ENCODE measurements at regions not wholly inside any gene's neighbourhood (a gene's known extent, or its start where the extent isn't known, plus 50 kb on each side); places are given as distances from the start of the nearest gene placed in this dataset.

DNA sequence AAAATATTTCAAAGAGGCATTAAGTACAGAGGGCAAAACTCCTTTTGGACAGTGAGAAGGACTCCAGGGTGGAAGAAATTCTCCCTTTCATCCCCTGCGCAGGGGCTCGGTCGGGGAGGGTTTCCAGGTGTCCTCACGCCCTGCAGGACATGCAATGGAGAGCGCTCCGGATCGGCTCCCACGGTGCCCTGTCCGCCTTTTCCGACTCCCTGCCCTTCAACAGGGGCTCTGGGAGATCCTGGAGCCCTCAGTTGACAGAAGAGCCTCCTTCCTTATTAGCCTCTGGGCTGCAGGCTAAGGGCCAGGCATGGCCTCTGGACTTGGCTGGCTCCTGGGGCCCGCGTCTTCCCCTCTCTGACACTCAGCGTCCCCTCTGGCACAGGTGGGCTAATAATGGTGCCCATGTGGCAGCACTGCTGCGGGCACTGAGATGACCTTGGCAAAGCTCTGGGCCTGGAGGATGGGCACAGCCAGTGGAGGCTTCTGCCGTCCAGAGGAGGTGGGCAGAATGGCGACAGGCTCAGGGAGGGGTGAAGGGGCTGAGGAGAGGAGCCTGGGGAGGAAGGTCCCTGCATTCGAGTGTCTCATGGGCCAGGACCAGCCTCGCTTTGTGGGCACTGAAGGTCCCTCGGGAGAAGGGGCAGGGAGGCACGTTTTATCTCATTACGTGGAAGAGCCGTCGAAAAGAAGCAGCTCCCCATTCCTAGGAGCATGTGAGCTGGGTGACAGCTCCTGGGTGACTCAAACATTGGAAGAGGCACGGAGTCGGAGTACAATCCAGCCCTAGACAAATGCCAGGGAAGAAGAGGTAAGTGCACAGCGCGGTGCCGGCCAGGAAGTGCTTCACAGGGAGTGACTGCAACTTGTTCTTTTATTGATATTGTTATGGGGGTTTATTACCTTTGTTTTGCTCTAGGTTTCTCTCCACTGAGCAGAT is 161.7 kb downstream of the IRF8 start:
- POLR2A ChIA-PET = no interaction called here
- TF ChIP-seq LEF1 (IDR thresholded peaks at IDR 0.05; ENCODE audit: borderline replicate concordance) (no peak), FOXK2 (IDR thresholded peaks at IDR 0.05) (no peak), BHLHE40 (IDR thresholded peaks at IDR 0.05; ENCODE audit: borderline replicate concordance) (no peak), NFRKB (IDR thresholded peaks at IDR 0.05) (no peak), FOXM1 (IDR thresholded peaks at IDR 0.05; ENCODE audit: borderline replicate concordance) (no peak), SP1 (IDR thresholded peaks at IDR 0.05) (no peak), ELF4 (IDR thresholded peaks at IDR 0.05) (no peak), ZNF384 (IDR thresholded peaks at IDR 0.05) (no peak), ARNT (IDR thresholded peaks at IDR 0.05) (no peak), FOXA1 (IDR thresholded peaks at IDR 0.05) (no peak), TARDBP (IDR thresholded peaks at IDR 0.05) (no peak), HDGF (IDR thresholded peaks at IDR 0.05; ENCODE audit: borderline replicate concordance) (no peak), SUZ12 (IDR thresholded peaks at IDR 0.05) (no peak), L3MBTL2 (conservative IDR thresholded peaks at IDR 0.05) (no peak), CTBP1 (IDR thresholded peaks at IDR 0.05; ENCODE audit: borderline replicate concordance) (no peak)
- TF ChIP-seq, protein P1, sequence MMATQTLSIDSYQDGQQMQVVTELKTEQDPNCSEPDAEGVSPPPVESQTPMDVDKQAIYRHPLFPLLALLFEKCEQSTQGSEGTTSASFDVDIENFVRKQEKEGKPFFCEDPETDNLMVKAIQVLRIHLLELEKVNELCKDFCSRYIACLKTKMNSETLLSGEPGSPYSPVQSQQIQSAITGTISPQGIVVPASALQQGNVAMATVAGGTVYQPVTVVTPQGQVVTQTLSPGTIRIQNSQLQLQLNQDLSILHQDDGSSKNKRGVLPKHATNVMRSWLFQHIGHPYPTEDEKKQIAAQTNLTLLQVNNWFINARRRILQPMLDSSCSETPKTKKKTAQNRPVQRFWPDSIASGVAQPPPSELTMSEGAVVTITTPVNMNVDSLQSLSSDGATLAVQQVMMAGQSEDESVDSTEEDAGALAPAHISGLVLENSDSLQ (IDR thresholded peaks at IDR 0.05) = no peak
- DNase-seq (ENCODE audit: extremely low spot score) = no peak
- CTCF ChIA-PET = no interaction called here

DNA sequence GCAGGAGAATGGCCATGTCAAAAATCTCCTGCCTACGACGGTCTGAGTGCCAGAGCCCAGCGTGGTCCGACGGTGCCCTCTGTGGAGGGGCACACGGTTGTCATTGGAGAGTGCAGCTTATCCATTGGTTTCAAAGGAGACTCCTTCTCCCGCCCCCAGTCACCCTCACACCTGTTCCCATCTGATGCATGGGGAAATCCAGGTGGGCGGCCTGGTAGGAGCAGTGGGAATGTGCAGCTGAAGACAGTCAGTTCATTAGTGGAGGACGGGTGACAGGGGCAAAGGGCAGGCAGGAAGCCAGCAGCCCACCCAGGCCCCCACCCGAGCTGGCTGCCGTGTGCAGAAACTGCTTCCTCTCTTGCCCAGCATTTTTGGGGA is 162.3 kb downstream of the IRF8 start:
- CTCF ChIA-PET = no interaction called here
- POLR2A ChIA-PET = no interaction called here
- DNase-seq (ENCODE audit: extremely low spot score) = no peak
- no peak for TF ChIP-seq FOXM1 (IDR thresholded peaks at IDR 0.05; ENCODE audit: borderline replicate concordance)
- TF ChIP-seq SUZ12 (IDR thresholded peaks at IDR 0.05) = no peak
- no peak for TF ChIP-seq ARNT (IDR thresholded peaks at IDR 0.05)
- no peak for TF ChIP-seq L3MBTL2 (conservative IDR thresholded peaks at IDR 0.05)
- TF ChIP-seq FOXK2 (IDR thresholded peaks at IDR 0.05) = no peak
- no peak for TF ChIP-seq HDGF (IDR thresholded peaks at IDR 0.05; ENCODE audit: borderline replicate concordance)
- TF ChIP-seq LEF1 (IDR thresholded peaks at IDR 0.05; ENCODE audit: borderline replicate concordance) = no peak
- TF ChIP-seq TARDBP (IDR thresholded peaks at IDR 0.05) = no peak
- TF ChIP-seq NFRKB (IDR thresholded peaks at IDR 0.05) = no peak
- TF ChIP-seq, protein P1 (IDR thresholded peaks at IDR 0.05) = no peak
- TF ChIP-seq CTBP1 (IDR thresholded peaks at IDR 0.05; ENCODE audit: borderline replicate concordance) = no peak

DNA sequence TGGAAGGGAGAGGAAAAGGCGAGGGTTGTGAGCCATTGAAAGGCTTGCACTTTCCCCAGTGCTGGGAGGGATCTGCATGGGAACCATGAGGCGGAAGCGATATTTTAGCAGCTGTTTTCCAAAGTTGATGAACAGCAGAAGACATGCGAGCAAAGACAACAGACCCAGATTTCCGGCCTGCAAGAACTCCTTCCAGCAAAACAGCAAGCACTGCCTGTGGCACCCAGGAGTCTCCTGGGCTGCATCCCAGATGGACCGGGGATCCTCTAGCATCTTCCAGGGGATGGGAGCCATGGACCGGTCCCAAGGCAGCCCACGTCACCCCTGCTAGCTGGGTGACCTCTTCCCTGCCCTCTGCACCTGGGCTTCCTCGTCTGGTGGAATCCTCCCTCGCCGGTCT is 162.8 kb downstream of the IRF8 start:
- DNase-seq (ENCODE audit: extremely low spot score) = no peak
- CTCF ChIA-PET = no interaction called here
- POLR2A ChIA-PET = no interaction called here
- TF ChIP-seq FOXK2 (IDR thresholded peaks at IDR 0.05) = no peak
- TF ChIP-seq, protein P1 (IDR thresholded peaks at IDR 0.05) = no peak
- no peak for TF ChIP-seq SP1 (IDR thresholded peaks at IDR 0.05)
- no peak for TF ChIP-seq LEF1 (IDR thresholded peaks at IDR 0.05; ENCODE audit: borderline replicate concordance)
- TF ChIP-seq HDGF (IDR thresholded peaks at IDR 0.05; ENCODE audit: borderline replicate concordance) = no peak
- TF ChIP-seq FOXA1 (IDR thresholded peaks at IDR 0.05) = no peak
- TF ChIP-seq ZNF384 (IDR thresholded peaks at IDR 0.05) = no peak
- no peak for TF ChIP-seq CTBP1 (IDR thresholded peaks at IDR 0.05; ENCODE audit: borderline replicate concordance)
- no peak for TF ChIP-seq BHLHE40 (IDR thresholded peaks at IDR 0.05; ENCODE audit: borderline replicate concordance)
- no peak for TF ChIP-seq ELF4 (IDR thresholded peaks at IDR 0.05)

DNA sequence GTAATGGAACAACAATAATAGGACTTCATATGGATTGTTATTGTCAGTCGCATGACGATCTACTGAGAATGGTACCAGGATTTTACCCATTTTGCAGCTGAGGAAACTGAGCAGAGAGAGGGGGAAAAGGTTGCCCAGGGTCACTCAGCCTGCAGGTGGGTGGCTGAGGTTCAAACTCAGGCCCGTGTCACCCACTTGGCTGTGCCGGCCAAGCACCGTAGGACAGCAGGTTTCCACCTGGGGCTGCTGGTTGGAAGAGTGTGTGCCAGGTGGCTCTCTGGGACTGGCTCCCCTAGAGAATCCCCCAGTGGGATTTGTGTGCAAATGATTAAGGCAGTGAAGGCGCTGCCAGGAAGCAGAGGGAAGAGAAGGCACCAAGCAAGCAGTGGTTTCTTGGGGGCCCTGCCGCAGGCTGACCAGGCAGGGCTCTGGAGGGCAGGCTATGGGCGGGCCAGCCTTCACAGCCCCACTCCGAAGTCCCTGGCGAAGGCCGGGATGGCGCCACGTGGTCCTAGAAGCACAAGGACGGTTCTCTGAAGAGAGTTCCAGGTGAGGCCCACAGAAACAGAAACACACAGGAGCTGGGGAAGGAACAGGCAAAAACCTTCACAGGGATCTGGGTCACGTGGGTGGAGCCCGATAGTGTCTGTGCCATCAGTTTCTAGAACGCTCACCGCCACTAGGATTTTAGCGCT is 163.5 kb downstream of the IRF8 start:
- TF ChIP-seq FOXM1 (IDR thresholded peaks at IDR 0.05; ENCODE audit: borderline replicate concordance) = no peak
- no peak for TF ChIP-seq BHLHE40 (IDR thresholded peaks at IDR 0.05; ENCODE audit: borderline replicate concordance)
- no peak for TF ChIP-seq ELF4 (IDR thresholded peaks at IDR 0.05)
- TF ChIP-seq SUZ12 (IDR thresholded peaks at IDR 0.05) = no peak
- TF ChIP-seq HDGF (IDR thresholded peaks at IDR 0.05; ENCODE audit: borderline replicate concordance) = no peak
- TF ChIP-seq TARDBP (IDR thresholded peaks at IDR 0.05) = no peak
- TF ChIP-seq FOXA1 (IDR thresholded peaks at IDR 0.05) = no peak
- no peak for TF ChIP-seq NFRKB (IDR thresholded peaks at IDR 0.05)
- no peak for TF ChIP-seq L3MBTL2 (conservative IDR thresholded peaks at IDR 0.05)
- TF ChIP-seq SP1 (IDR thresholded peaks at IDR 0.05) = no peak
- TF ChIP-seq, protein P1 (IDR thresholded peaks at IDR 0.05) = no peak
- no peak for TF ChIP-seq LEF1 (IDR thresholded peaks at IDR 0.05; ENCODE audit: borderline replicate concordance)
- TF ChIP-seq CTBP1 (IDR thresholded peaks at IDR 0.05; ENCODE audit: borderline replicate concordance) = no peak
- TF ChIP-seq ZNF384 (IDR thresholded peaks at IDR 0.05) = no peak
- no peak for TF ChIP-seq ARNT (IDR thresholded peaks at IDR 0.05)
- TF ChIP-seq FOXK2 (IDR thresholded peaks at IDR 0.05) = no peak
- POLR2A ChIA-PET = no interaction called here
- no peak for DNase-seq (ENCODE audit: extremely low spot score)
- CTCF ChIA-PET = no interaction called here
